Right cardiac atrium (tissue), 5 donors: ENCODE measurements at regions not wholly inside any gene's neighbourhood (a gene's known extent, or its start where the extent isn't known, plus 50 kb on each side); places are given as distances from the start of the nearest gene placed in this dataset.
A peak's percentile ranks its signal among the peaks of the same experiment; 100 is the strongest.

Experiments used
- ATAC-seq, 2 donors: fragments of 200-7000 bp; cut with Tn5 transposase; one replicate each; pipeline versions ENCODE4 v1.8.0 to v1.9.1; 2020; ENCODE audit warnings: moderate library complexity in 2 of 2, mild to moderate bottlenecking in 1 of 2
- DNase-seq, 3 donors: peaks; one replicate each; pipeline ENCODE4 v3.0.0-alpha.2; 2020
- H3K27ac ChIP-seq: one replicate; pipeline ENCODE4 v1.5.1; 2013; ENCODE audit warnings: mild to moderate bottlenecking, low read length, control low read depth, moderate library complexity
- H3K27me3 ChIP-seq: one replicate; pipeline ENCODE4 v1.6.1; 2013; ENCODE audit not compliant: control insufficient read depth, insufficient read depth
- H3K4me1 ChIP-seq: one replicate; pipeline ENCODE4 v1.6.1; 2013; ENCODE audit warnings: low read length; ENCODE audit not compliant: control insufficient read depth, insufficient read depth
- H3K4me3 ChIP-seq: one replicate; pipeline ENCODE4 v1.5.1; 2013; ENCODE audit warnings: low read length, control low read depth
- H3K9me3 ChIP-seq: one replicate; pipeline ENCODE4 v1.6.1; 2013; ENCODE audit warnings: low read length; ENCODE audit not compliant: control insufficient read depth
- WGBS: extraction: QIAGEN DNeasy Blood & Tissue Kit; methylation state at CpG from one replicate; pipeline ENCODE4 v1.1.7; 2013; 5-methylcytosine and 5-hydroxymethylcytosine counted together
- intact Hi-C, 4 donors: fragments of 100-400 bp; cut with DNase I; formaldehyde crosslinking; loops; one replicate each; pipeline versions ENCODE4 v1.11.0 to v1.14.0; 2022 to 2023
- donor health status: healthy with polysubstance abuse.
- donor health status: DM: no; HTN: yes; CAD: no.
- donor health status: DM: no; HTN: no; CAD: no.
- donor health status: DM: no; HTN: yes; CAD: no; lungs with severe emphysema.
- donor health status: DM: yes; HTN: yes; CAD: no.

DNA sequence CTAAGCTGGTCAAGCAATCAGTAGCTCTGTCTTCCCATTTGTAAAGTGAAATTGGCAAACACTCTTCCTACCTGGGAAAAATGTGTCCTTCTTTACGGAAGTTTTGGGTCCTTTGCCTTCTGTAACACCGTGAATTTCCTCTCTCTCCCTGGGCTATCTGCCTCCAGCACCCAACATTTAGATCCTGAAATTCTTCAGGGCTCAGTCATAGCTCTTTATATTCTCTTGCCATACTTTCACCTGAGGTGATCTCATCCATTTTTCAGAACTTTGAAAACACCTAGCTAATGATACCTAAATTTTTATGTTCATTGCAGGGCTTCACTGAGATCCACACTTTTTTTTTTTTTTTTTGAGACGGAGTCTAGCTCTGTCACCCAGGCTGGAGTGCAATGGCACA is 1042.2 kb downstream of the DIAPH3 start:
- ATAC-seq (no peak), DNase-seq (no peak)
- WGBS = 91% methylated on average over 3 of the region's 3 CpGs
- Histone ChIP-seq H3K4me1 (no peaks in the 10 kb centered on the region), H3K4me3 (no peak overlapping the region), H3K9me3 (no peaks in the 10 kb centered on the region), H3K27ac (no peak overlapping the region), H3K27me3 (no peaks in the 10 kb centered on the region)
- intact Hi-C loops = no loop called here

DNA sequence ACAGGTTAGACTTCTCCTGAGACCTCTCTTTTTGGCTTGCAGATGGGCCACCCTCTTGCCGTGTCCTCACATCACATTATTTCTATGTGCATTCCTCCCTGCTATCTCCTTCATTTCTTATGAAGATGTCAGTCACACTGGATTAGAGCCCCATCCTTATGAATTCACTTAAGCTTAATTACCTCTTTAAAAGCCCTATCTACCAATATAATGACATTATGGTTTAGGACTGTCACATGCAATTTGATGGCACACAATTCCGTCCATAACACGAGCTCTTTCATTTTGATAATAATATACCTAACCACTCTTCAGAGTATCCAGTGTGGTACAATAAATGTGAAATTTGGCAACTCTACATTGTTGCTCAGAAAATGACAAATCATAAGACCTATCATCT is 1037.3 kb downstream of the DIAPH3 start:
- Histone ChIP-seq H3K4me1 (no peaks in the 10 kb centered on the region), H3K27me3 (no peaks in the 10 kb centered on the region), H3K27ac (no peak overlapping the region), H3K9me3 (no peaks in the 10 kb centered on the region), H3K4me3 (no peak overlapping the region)
- DNase-seq (no peak), ATAC-seq (no peak)
- 93% methylated on average over 3 of the region's 3 CpGs for WGBS
- intact Hi-C loops = no loop called here

DNA sequence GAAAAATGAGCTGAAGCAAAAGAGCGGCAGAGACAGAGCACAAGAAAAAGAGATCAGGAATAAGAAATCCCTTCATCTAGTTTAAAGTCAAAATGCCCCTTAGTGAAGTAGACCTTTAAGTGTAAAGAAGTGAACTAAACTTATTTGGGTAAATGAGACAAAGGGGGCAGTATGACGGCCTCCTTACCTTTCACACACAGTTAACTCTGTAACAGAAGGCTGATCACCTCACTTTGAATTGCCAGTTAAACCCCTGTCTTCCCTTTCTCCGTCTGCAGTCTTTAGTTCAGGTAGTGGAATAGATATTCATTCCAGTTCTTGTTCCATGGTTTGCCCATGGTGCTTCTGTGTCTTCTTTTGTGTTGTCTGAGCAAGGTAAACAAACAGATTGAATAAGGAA is 1029.8 kb downstream of the DIAPH3 start:
- WGBS = 93% methylated on average over 3 of the region's 3 CpGs
- Histone ChIP-seq H3K4me3 (no peak overlapping the region), H3K27ac (no peak overlapping the region), H3K9me3 (no peaks in the 10 kb centered on the region), H3K4me1 (peaks cover 1% of the 10 kb centered on the region), H3K27me3 (no peaks in the 10 kb centered on the region)
- no peak for ATAC-seq
- intact Hi-C loops = no loop called here
- no peak for DNase-seq

- H3K4me1 ChIP-seq = no peaks in the 10 kb centered on the region
- 38% methylated on average over 1 of the region's 1 CpG for WGBS
- no peak for DNase-seq
- H3K9me3 ChIP-seq = no peaks in the 10 kb centered on the region
- no peak overlapping the region for H3K4me3 ChIP-seq
- peak; percentile 78 to 92 for ATAC-seq
- intact Hi-C loops = no loop called here
- H3K27ac ChIP-seq = no peak overlapping the region
- H3K27me3 ChIP-seq = no peaks in the 10 kb centered on the region
Measured at GRCh38 chr13:59144700-59145099, 1019.0 kb downstream of the DIAPH3 start.

- no peaks in the 10 kb centered on the region for H3K27me3 ChIP-seq
- ATAC-seq = no peak
- H3K4me1 ChIP-seq = no peaks in the 10 kb centered on the region
- no peak for DNase-seq
- no peak overlapping the region for H3K27ac ChIP-seq
- 97% methylated on average over 4 of the region's 4 CpGs for WGBS
- intact Hi-C loops = no loop called here
- H3K4me3 ChIP-seq = no peak overlapping the region
- no peaks in the 10 kb centered on the region for H3K9me3 ChIP-seq
Measured at GRCh38 chr13:59145381-59145780, 1018.3 kb downstream of the DIAPH3 start.

DNA sequence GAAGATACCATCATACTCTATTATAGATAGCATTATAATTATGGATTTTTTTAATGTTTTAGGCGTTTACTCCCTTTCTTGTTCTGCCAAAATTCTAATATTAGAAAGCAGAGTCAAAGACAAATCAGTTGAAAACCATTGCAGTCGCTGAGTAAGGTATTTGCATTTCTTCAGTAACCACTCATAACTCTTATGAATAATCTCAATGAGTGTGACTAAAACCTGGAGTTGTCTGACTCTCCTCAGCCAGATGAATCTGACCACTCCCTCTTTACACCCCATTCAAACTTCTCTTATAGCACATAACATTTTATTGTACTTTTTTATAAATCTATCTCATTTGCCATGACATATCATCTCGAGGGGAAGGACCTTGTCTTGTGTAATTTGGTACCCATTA is 1006.5 kb downstream of the DIAPH3 start:
- DNase-seq (no peak), ATAC-seq (no peak)
- Histone ChIP-seq H3K4me3 (no peak overlapping the region), H3K27me3 (no peaks in the 10 kb centered on the region), H3K4me1 (no peaks in the 10 kb centered on the region), H3K27ac (no peak overlapping the region), H3K9me3 (no peaks in the 10 kb centered on the region)
- WGBS = 75% methylated on average over 3 of the region's 3 CpGs
- intact Hi-C loops = no loop called here

DNA sequence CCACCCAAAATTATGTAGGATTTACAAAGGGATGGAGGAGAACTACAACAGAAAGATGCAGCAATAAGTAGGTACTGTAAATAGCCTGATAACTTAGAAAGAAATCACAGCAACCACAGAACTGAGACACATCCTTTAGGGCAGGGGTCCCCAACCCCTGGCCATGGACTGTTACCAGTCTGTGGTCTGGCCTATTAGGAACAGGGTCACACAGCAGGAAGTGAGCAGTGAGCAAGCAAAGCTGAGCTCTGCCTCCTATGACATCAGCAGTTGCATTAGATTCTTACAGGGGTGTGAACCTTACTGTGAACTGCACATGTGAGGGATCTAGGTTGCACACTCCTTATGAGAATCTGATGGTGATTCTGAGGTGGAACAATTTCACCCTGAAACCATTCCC is 997.6 kb downstream of the DIAPH3 start:
- no peak overlapping the region for H3K4me3 ChIP-seq
- intact Hi-C loops = no loop called here
- no peaks in the 10 kb centered on the region for H3K27me3 ChIP-seq
- DNase-seq (no peak), ATAC-seq (no peak)
- H3K4me1 ChIP-seq = no peaks in the 10 kb centered on the region
- no peaks in the 10 kb centered on the region for H3K9me3 ChIP-seq
- H3K27ac ChIP-seq = no peak overlapping the region

GRCh38 chr13:59172076-59172475 is 991.7 kb downstream of the DIAPH3 start:
- intact Hi-C loops = no loop called here
- Histone ChIP-seq H3K4me1 (no peaks in the 10 kb centered on the region), H3K27ac (no peak overlapping the region), H3K27me3 (no peaks in the 10 kb centered on the region), H3K9me3 (no peaks in the 10 kb centered on the region), H3K4me3 (no peak overlapping the region)
- ATAC-seq (no peak), DNase-seq (no peak)
- 61% methylated on average over 4 of the region's 4 CpGs for WGBS

- no peak overlapping the region for H3K4me3 ChIP-seq
- ATAC-seq = no peak
- 95% methylated on average over 3 of the region's 3 CpGs for WGBS
- DNase-seq = no peak
- no peaks in the 10 kb centered on the region for H3K4me1 ChIP-seq
- H3K9me3 ChIP-seq = no peaks in the 10 kb centered on the region
- intact Hi-C loops = no loop called here
- no peaks in the 10 kb centered on the region for H3K27me3 ChIP-seq
- H3K27ac ChIP-seq = no peak overlapping the region
Measured at GRCh38 chr13:59176775-59177174, 987.0 kb downstream of the DIAPH3 start.

DNA sequence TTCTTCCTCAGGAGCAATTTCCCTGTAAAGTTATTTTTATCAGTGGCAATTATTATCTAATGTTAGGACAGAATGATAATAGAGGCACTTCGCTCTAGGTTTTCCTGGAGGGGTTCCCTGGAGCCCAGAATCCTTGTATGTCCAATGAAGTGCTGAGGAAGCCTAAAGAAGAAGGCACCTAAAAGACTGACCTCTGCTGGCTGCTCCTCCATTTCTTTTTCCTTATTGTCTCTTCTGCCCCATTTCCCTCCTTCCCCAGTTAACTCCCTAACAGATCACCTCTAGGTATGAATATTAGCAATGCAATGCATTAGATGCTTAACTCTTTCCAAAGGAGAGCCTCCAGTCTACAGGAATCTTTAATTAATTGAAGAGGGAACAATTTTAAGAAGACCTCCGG is 985.4 kb downstream of the DIAPH3 start:
- DNase-seq (no peak), ATAC-seq (no peak)
- H3K27ac ChIP-seq = no peak overlapping the region
- WGBS = 81% methylated on average over 2 of the region's 2 CpGs
- intact Hi-C loops = no loop called here
- no peaks in the 10 kb centered on the region for H3K9me3 ChIP-seq
- no peak overlapping the region for H3K4me3 ChIP-seq
- H3K4me1 ChIP-seq = no peaks in the 10 kb centered on the region
- no peaks in the 10 kb centered on the region for H3K27me3 ChIP-seq

DNA sequence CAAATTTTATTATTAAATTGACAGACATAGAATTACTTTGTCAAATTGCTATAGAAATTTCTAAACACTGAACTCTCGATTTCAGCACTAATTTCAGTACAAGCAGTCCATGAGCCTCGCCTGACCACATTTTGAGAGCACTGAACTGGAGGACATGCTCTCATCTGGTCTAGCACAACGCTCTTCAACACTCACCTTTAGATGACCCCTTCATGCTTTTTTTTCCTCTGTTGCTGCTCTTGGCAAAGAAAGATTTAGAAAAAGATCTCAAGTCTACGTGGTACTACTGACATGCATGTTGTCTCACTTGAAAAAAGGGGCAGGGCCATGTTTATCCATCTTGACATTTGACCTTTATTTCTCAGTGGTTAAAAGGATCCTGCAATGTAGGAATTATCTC is 981.5 kb downstream of the DIAPH3 start:
- H3K9me3 ChIP-seq = no peaks in the 10 kb centered on the region
- no peak overlapping the region for H3K4me3 ChIP-seq
- ATAC-seq (no peak), DNase-seq (no peak)
- H3K27me3 ChIP-seq = no peaks in the 10 kb centered on the region
- 71% methylated on average over 4 of the region's 4 CpGs for WGBS
- intact Hi-C loops = no loop called here
- no peak overlapping the region for H3K27ac ChIP-seq
- no peaks in the 10 kb centered on the region for H3K4me1 ChIP-seq

DNA sequence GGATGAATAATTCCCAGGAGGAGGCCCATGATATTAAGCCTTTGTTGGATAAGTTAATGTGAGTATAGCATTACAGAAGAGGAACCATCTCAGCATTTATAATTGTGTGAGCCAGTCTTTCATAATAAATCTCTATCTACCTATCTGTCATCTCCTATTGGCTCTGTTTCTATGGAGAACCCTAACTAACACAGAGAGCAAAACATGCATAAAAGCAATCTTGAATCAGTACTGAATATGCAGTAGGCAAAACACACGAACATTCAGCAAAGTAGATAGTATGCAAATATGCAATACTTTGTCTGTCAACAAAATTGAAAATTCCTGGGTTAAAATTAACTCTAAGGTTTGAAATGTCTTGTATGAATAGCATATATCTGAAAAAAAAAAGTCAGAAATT is 966.3 kb downstream of the DIAPH3 start:
- no peak overlapping the region for H3K27ac ChIP-seq
- intact Hi-C loops = no loop called here
- H3K27me3 ChIP-seq = no peaks in the 10 kb centered on the region
- DNase-seq (no peak), ATAC-seq (no peak)
- H3K9me3 ChIP-seq = no peaks in the 10 kb centered on the region
- no peak overlapping the region for H3K4me3 ChIP-seq
- WGBS = 74% methylated on average over 1 of the region's 1 CpG
- no peaks in the 10 kb centered on the region for H3K4me1 ChIP-seq
